ENCODE measurements at regions not wholly inside any gene's neighbourhood (a gene's known extent, or its start where the extent isn't known, plus 50 kb on each side); places are given as distances from the start of the nearest gene placed in this dataset.

- no peak overlapping the region for H3K4me3 ChIP-seq (replicated peaks in 1 of 2; ENCODE audit: low read depth in 1 of 2, low read length in 2 of 2)
- no peaks in the 10 kb centered on the region for H3K27me3 ChIP-seq (ENCODE audit: insufficient read depth, low read length)
- BruUV-seq (replicated peaks): no TSS peak
- H2AFZ ChIP-seq (ENCODE audit: low read depth, low read length, poor library complexity, severe bottlenecking): no peak overlapping the region
- no peak for TF ChIP-seq ZNF274 (IDR thresholded peaks at IDR 0.05; ENCODE audit: low read depth, low read length)
- no peak for TF ChIP-seq ATF3 (IDR thresholded peaks at IDR 0.05)
- no peak for TF ChIP-seq SRF (IDR thresholded peaks at IDR 0.05; ENCODE audit: low read depth)
- no peak for TF ChIP-seq ZFX (IDR thresholded peaks at IDR 0.05)
- no peak for TF ChIP-seq POLR2AphosphoS5 (IDR thresholded peaks at IDR 0.05; ENCODE audit: low read depth, low read length)
- TF ChIP-seq ZBTB33 (IDR thresholded peaks at IDR 0.05; ENCODE audit: extremely low read depth, insufficient replicate concordance, low read length): no peak
- no peak for TF ChIP-seq SP1 (IDR thresholded peaks at IDR 0.05; ENCODE audit: low read depth)
- H3K9me2 ChIP-seq (ENCODE audit: insufficient read depth): no peaks in the 10 kb centered on the region
- H3K27ac ChIP-seq (ENCODE audit: low read depth, low read length): no peak overlapping the region
- H3K4me2 ChIP-seq (ENCODE audit: low read length): no peak overlapping the region
- ATAC-seq (no peak), DNase-seq (ENCODE audit: low read depth, low spot score) (no peak)
- RAD21 ChIA-PET (ENCODE audit: low non-redundant PET in 1 of 2, low total read pairs in 2 of 2, uncharacterized antibody in 2 of 2, unreplicated experiment in 2 of 2): no interaction called here
- POLR2A ChIA-PET: no interaction called here
- no peaks in the 10 kb centered on the region for H3K36me3 ChIP-seq (ENCODE audit: control insufficient read depth in 1 of 2, insufficient read depth in 2 of 2, low read length in 2 of 2)
- H3K9me3 ChIP-seq (ENCODE audit: control insufficient read depth in 1 of 2, insufficient read depth in 1 of 2, low read depth in 1 of 2, low read length in 2 of 2): 0 out of 4 replicates have a peak, but pooled peaks cover 0 to 6% of the 10 kb centered on the region in 2 experiments
- no peaks in the 10 kb centered on the region for H4K20me1 ChIP-seq (ENCODE audit: insufficient read depth)
- no peaks in the 10 kb centered on the region for H3K79me2 ChIP-seq (ENCODE audit: insufficient read depth, low read length)
- H3K9ac ChIP-seq (ENCODE audit: low read length): no peak overlapping the region
- intact Hi-C loops (cut with micrococcal nuclease): no loop called here
- H3K4me1 ChIP-seq (ENCODE audit: control insufficient read depth in 1 of 2, insufficient read depth in 2 of 2, low read length in 2 of 2): no peaks in the 10 kb centered on the region
- CTCF ChIA-PET: no interaction called here
These were observed 293.5 kb upstream of the LRFN5 start for GRCh38 chr14:41313196-41313595.

GRCh38 chr14:41303506-41303905 lies 303.2 kb upstream of the LRFN5 start:
- DNase-seq (ENCODE audit: low read depth, low spot score): no peak
- Histone ChIP-seq H3K4me3 (replicated peaks in 1 of 2; ENCODE audit: low read depth in 1 of 2, low read length in 2 of 2) (no peak overlapping the region), H3K27ac (ENCODE audit: low read depth, low read length) (no peak overlapping the region), H3K4me2 (ENCODE audit: low read length) (no peak overlapping the region), H3K9ac (ENCODE audit: low read length) (no peak overlapping the region), H3K27me3 (ENCODE audit: insufficient read depth, low read length) (no peaks in the 10 kb centered on the region), H3K36me3 (ENCODE audit: control insufficient read depth in 1 of 2, insufficient read depth in 2 of 2, low read length in 2 of 2) (no peaks in the 10 kb centered on the region), H2AFZ (ENCODE audit: low read depth, low read length, poor library complexity, severe bottlenecking) (no peak overlapping the region), H3K9me2 (ENCODE audit: insufficient read depth) (no peaks in the 10 kb centered on the region), H4K20me1 (ENCODE audit: insufficient read depth) (no peaks in the 10 kb centered on the region), H3K79me2 (ENCODE audit: insufficient read depth, low read length) (no peaks in the 10 kb centered on the region), H3K9me3 (ENCODE audit: control insufficient read depth in 1 of 2, insufficient read depth in 1 of 2, low read depth in 1 of 2, low read length in 2 of 2) (0 out of 4 replicates have a peak, but pooled peaks cover 0 to 2% of the 10 kb centered on the region in 2 experiments), H3K4me1 (ENCODE audit: control insufficient read depth in 1 of 2, insufficient read depth in 2 of 2, low read length in 2 of 2) (no peaks in the 10 kb centered on the region)
- ATAC-seq: no peak
- ChIA-PET POLR2A (no interaction called here), CTCF (no interaction called here), RAD21 (ENCODE audit: low non-redundant PET in 1 of 2, low total read pairs in 2 of 2, uncharacterized antibody in 2 of 2, unreplicated experiment in 2 of 2) (no interaction called here)
- intact Hi-C loops (cut with micrococcal nuclease): no loop called here
- no TSS peak for BruUV-seq (replicated peaks)
- TF ChIP-seq YY1 (IDR thresholded peaks at IDR 0.05; ENCODE audit: extremely low read depth, insufficient replicate concordance, low read depth, low read length): no peak
- no peak for TF ChIP-seq REST (IDR thresholded peaks at IDR 0.05; ENCODE audit: low read depth)
- no peak for TF ChIP-seq POLR2AphosphoS5 (IDR thresholded peaks at IDR 0.05; ENCODE audit: low read depth, low read length)
- TF ChIP-seq SRF (IDR thresholded peaks at IDR 0.05; ENCODE audit: low read depth): no peak
- no peak for TF ChIP-seq POLR2A (IDR thresholded peaks at IDR 0.05; ENCODE audit: borderline replicate concordance, extremely low read depth, insufficient read depth, insufficient read length)
- TF ChIP-seq EZH2 (IDR thresholded peaks at IDR 0.05): no peak
- no peak for TF ChIP-seq SP1 (IDR thresholded peaks at IDR 0.05; ENCODE audit: low read depth)
- TF ChIP-seq ZBTB33 (IDR thresholded peaks at IDR 0.05; ENCODE audit: extremely low read depth, insufficient replicate concordance, low read length): no peak
- TF ChIP-seq TCF7L2 (IDR thresholded peaks at IDR 0.05; ENCODE audit: borderline replicate concordance, extremely low read depth, insufficient read depth, insufficient read length): no peak
